GM21528 (cell line): ENCODE measurements at regions not wholly inside any gene's neighbourhood (a gene's known extent, or its start where the extent isn't known, plus 50 kb on each side); places are given as distances from the start of the nearest gene placed in this dataset.
A peak's percentile ranks its signal among the peaks of the same experiment; 100 is the strongest.

Experiments used
- ATAC-seq: cut with Tn5 transposase; IDR thresholded peaks from one replicate; pipeline ENCODE4 v1.9.1; 2021; ENCODE audit warnings: mild to moderate bottlenecking, moderate library complexity; ENCODE audit not compliant: unreplicated experiment, low FRiP score

DNA sequence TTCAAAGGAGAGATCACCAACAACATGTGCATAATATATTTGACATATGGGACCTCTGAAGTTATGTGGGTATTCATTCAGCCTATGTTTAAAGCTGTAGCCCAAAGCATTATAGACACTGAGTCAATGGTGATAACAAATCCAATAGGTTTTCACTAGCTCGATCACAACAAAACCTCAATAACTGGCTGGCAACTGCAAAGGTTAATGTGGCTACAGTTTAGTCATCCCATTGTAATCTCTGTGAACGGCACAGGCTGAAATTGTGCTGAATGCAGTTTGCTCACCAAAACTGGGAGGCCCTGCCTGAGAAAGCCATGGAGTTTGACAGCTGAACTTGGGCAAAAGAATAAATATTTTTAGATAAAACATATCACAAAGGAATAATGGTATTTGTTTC lies 152.4 kb upstream of the ADO start:
- no peak for ATAC-seq

GRCh38 chr10:62652564-62652963 lies 152.0 kb upstream of the ADO start:
- ATAC-seq, result no peak

DNA sequence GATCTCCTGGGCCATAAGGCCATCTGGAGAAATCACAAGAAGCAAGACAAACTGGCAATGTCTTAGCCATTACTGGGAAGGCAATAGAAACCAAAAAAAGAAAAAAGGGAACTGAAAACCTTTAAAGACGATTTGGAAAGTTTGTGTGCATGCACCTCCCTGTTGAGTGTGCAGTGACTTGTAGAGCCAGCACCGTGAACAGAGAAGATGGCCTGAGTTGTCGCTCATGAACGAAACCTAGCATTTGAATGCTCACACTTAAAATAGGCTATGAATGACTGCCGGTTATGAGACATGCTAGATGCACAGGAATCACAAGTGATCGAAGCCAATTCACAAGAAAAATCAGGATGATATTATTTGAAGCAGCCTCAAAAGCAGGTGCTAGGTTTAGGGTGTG lies 151.3 kb upstream of the ADO start:
- ATAC-seq, result peak; percentile 84

GRCh38 chr10:62654966-62655336 lies 149.6 kb upstream of the ADO start:
- ATAC-seq, result no peak

DNA sequence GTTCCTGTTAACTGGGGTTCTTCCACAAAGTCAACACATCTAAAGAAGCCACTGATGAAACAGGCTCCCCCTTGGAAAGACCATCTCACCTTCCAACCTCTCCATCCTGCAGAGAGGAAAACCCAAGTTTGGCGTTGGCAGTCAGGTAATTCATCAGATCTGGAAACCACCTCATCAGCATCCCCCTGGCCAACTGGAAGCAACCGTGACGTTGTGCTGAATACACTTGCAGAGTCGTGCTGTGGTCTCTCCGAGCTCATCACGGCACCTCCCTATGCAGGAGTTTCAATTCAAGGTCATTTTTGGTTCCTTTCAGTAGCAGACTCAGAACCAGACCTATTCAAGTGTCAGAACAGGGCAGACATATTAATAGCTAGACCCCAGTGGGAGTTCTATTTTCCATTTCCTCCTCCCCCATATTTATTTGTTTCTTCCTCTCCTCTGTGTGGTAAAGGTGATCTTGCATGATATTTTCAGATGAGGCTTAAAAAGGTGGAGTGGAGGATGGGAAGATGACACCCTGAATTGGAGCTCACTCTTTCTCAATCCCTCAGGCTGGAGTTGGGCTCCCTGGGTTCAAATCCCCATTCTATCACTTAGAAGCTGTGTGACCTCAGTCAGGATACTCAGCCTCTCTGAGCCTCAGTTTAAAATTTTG lies 149.1 kb upstream of the ADO start:
- ATAC-seq, result peak; percentile 85

GRCh38 chr10:62657244-62657835 lies 147.2 kb upstream of the ADO start:
- ATAC-seq, result no peak

GRCh38 chr10:62658516-62658915 lies 146.0 kb upstream of the ADO start:
- ATAC-seq, result no peak

DNA sequence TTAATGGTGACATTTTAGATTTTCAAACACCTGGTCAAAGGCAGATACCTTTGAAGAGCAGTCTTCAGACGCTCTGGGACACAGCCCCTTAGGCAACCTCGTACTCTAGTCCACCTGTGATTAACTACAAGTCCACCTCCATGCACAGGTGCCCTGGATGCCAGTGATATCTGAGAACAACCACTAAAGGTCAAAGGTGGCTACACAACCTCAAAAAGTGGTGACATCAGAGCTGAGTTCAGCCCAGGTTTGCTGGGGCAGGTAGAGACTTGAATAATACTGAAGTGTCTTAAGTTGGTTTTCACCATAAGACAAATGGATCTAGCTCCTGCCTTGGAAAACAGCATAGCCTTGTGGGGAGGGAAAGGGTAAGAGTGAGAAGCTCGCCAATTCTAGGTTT lies 143.4 kb upstream of the ADO start:
- ATAC-seq, result no peak

- ATAC-seq, result no peak
Observed at GRCh38 chr10:62662486-62662885, 142.0 kb upstream of the ADO start.

- ATAC-seq, result no peak
Observed at GRCh38 chr10:62665771-62666170, 138.7 kb upstream of the ADO start.

- ATAC-seq, result no peak
Observed at GRCh38 chr10:62666275-62666674, 138.2 kb upstream of the ADO start.

DNA sequence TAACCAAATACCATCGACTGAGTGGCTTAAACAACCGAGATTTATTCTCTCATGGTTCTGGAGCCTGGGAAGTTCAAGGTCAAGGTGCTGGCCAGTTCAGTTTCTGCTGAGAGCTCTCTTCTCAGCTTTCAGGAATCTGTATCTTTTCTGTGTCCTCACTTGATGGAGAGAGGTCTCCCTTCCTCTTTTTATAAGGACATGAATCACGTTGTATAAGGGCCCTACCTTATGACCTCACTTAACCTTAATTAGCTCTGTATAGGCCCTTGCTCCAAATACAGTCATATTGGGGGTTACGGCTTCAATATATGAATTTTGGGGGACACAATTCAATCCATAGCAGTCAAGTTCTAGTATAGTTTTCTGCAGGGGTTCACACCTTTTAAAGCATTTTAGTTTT lies 135.2 kb upstream of the ADO start:
- no peak for ATAC-seq

DNA sequence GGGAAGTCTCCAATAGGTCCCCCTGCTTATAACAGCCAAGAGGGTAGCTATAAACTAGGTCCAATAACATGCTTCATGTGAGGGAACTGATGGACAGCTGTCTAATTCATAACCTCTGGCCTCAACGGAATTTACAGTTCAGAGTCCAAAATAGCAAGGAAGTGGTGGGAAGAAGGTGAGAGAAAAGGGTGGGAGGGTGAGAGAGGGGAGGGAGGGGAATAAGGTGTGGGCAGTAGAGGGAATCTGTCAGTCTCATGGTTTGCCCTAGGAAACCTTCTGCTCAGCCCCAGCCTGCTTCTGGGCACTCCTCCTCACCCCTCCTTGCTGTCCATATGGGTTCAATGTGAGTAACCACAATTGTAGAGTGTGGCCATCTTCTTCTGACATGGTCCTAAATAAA lies 133.4 kb upstream of the ADO start:
- ATAC-seq, result no peak

- ATAC-seq, result peak; percentile 97
Observed at GRCh38 chr10:62681211-62681940, 123.1 kb upstream of the ADO start.

DNA sequence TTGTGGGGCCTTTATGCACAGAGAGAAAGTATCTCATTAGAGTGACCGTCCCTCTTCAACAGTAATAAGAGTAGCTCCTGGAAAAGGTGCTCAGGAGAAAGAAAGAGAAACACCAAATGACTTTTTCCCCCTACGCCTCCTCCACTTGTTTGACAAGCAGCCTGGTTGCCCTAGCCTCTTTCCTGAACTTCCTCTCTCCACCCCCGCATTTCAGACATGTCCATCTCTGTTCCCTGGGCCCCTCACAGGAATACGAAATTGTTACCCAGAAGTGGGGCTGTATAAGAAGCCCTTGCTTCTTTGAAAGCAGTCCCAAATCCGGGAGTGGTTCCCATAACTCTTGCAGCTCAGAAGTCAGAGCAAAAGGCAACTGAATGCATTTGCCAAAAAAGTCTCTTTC lies 119.6 kb upstream of the ADO start:
- ATAC-seq, result no peak

DNA sequence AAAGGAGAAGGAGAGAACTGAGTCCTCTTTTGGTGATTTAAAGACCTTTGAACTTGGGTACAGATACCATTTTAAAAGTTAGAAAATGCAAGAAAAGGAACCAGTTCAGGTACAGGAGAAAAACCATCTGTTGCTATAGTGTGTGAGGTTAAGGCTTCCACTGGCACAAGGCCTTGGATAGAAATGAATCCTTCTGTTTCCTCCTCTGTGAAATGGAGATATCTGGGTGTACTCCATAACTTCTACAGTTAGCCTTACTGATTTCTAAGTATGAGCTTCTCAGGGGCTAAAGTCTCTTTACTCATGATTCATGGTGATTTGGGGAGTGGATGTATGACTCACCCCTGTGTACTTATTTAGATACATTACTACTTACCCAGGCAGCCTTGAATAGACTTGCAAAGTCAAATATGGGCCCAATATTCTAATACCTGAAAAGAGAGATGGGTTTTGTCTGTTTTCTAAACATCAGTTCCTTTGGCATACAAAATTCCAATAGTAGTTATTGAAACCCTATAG lies 117.2 kb upstream of the ADO start:
- no peak for ATAC-seq

- ATAC-seq, result no peak
Observed at GRCh38 chr10:62688971-62689700, 115.4 kb upstream of the ADO start.

DNA sequence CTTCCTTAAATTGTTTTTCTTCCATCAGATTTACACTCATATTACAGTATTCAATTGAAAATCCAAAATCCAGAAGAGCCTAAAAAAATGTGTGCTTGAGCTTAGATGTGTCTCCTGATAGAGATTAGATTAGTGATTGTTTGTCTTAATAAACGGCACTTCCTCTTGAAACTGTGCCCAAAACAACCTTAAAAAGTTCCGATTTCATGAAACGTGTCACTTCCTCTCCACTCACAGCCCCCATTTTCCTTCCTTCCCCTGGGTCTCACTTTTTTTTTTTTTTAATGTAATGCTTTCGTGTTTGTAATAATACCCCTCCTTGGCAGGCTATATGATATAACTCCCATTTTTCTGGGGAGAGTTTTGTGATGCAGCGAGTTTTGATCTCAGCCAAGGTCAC lies 114.8 kb upstream of the ADO start:
- peak; percentile 53 for ATAC-seq

DNA sequence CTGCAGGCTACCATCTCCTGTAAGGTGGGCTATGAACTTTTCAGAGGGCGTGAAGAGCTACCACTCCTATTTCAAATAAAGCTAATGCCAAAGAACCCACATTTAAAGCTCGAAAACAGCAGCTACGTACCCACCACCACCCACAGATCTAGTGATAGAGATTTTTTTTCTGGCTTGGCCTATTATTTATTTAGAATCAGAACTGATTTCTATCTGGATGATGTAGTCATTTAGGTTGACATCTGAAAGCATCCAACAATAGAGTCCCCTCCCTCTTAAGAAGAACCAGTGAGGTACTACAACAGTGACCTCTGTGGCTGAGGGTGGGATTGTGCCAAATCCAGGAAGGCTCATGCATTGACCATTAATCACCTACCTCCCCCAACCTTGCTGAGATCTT lies 113.8 kb upstream of the ADO start:
- no peak for ATAC-seq

DNA sequence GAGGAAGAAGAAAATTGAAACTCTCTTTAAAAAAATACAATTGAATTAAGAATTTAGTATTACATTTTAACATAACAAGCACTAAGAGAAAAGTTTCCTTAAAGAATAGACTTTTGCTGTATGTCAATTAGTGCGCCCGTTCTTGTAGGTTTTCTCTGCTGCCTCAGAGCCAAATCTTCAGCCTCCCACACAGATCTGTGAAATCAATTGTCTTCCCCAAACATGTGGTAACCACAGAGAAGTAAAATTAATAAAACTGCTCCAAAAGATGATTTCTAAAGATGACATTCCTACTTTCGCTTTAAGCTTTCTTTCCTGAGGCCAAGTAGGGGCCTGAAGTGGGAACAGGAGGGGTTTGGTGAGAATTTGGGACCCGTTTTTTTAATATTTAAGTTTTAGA lies 113.2 kb upstream of the ADO start:
- ATAC-seq, result no peak

GRCh38 chr10:62692085-62692484 lies 112.4 kb upstream of the ADO start:
- no peak for ATAC-seq
